PC-3 (cell line): ENCODE measurements at regions not wholly inside any gene's neighbourhood (a gene's known extent, or its start where the extent isn't known, plus 50 kb on each side); places are given as distances from the start of the nearest gene placed in this dataset.

Source experiments
- CTCF ChIP-seq: fragments of 300-600 bp; sonication (generic); conservative IDR thresholded peaks from 2 replicates; pipeline ENCODE4 v1.5.1; 2017; ENCODE audit warnings: antibody characterized with exemption, low read depth, mild to moderate bottlenecking, low read length
- EZH2 ChIP-seq: fragments of 300-600 bp; sonication (generic); IDR thresholded peaks from one replicate; pipeline ENCODE4 v1.6.1; 2017; ENCODE audit warnings: antibody characterized with exemption, mild to moderate bottlenecking, low read length; ENCODE audit not compliant: unreplicated experiment
- EZH2phosphoT487 ChIP-seq: fragments of 300-600 bp; sonication (generic); IDR thresholded peaks from 2 replicates; pipeline ENCODE4 v1.6.1; 2018; ENCODE audit warnings: mild to moderate bottlenecking, antibody characterized with exemption, low read length, borderline replicate concordance

GRCh38 chr14:34177466-34177865 lies 226.6 kb upstream of the EGLN3 start:
- TF ChIP-seq CTCF (no peak), EZH2phosphoT487 (no peak), EZH2 (no peak)
